ENCODE measurements at regions not wholly inside any gene's neighbourhood (a gene's known extent, or its start where the extent isn't known, plus 50 kb on each side); places are given as distances from the start of the nearest gene placed in this dataset.

GRCh38 chr1:116259663-116260062 lies 113.4 kb upstream of the ATP1A1 start:
- FAIRE-seq = no peak
- Histone ChIP-seq H3K27ac (no peak overlapping the region), H3K9me3 (no peaks in the 10 kb centered on the region), H3K4me3 (no peak overlapping the region), H3K4me2 (no peak overlapping the region), H3K4me1 (no peaks in the 10 kb centered on the region)
- TF ChIP-seq CBX2 (IDR thresholded peaks at IDR 0.05; ENCODE audit: borderline replicate concordance, low read depth) (no peak), HOXB5 (CRISPR knock-in tag; IDR thresholded peaks at IDR 0.05) (no peak), ZSCAN20 (CRISPR knock-in tag; IDR thresholded peaks at IDR 0.05) (no peak)
- POLR2A ChIA-PET = no interaction called here
- WGBS (ENCODE audit: missing lambda C conversion rate) = 0% methylated on average over 2 of the region's 2 CpGs
- DNase-seq (ENCODE audit: low read depth in 1 of 2, low spot score in 1 of 2) = no peak
- ATAC-seq = no peak
- CTCF ChIA-PET = interaction anchor here (0.6 kb wide), 1 partner anchor 212 kb away, joined by 3 read pairs; no protein-coding TSS in a partner anchor

DNA sequence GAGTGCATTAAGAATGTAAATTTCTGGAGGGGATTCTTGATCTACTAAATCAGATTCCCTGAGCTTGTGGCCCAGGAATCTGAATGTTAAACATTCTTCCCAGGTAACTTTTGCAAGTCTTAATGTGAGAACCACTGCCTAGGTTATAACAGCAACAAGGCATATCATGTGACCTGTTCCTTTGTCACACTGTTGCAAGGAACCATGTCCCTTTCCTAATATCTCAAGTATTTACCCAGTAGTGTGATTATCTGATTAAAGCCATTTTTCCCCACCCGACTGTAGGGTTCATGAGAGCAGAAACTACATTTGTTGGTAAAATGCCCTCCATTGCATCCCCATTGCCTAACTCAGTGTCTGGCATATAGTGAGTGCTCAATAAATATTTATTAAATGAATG lies 112.9 kb upstream of the ATP1A1 start:
- Histone ChIP-seq H3K4me3 (no peak overlapping the region), H3K4me1 (no peaks in the 10 kb centered on the region), H3K4me2 (no peak overlapping the region), H3K9me3 (no peaks in the 10 kb centered on the region), H3K27ac (no peak overlapping the region)
- ChIA-PET POLR2A (interaction anchor here (0.6 kb wide), 1 partner anchor 400 kb away, joined by 3 read pairs; no protein-coding TSS in a partner anchor), CTCF (no interaction called here)
- TF ChIP-seq EHMT2 (IDR thresholded peaks at IDR 0.05; ENCODE audit: low read depth) = no peak
- TF ChIP-seq HOXA7 (CRISPR knock-in tag; IDR thresholded peaks at IDR 0.05) = no peak
- no peak for TF ChIP-seq KDM1A (IDR thresholded peaks at IDR 0.05; ENCODE audit: low read depth)
- TF ChIP-seq NFE2L2 (conservative IDR thresholded peaks at IDR 0.05; ENCODE audit: low read length) = no peak
- TF ChIP-seq POLR2A (IDR thresholded peaks at IDR 0.05; ENCODE audit: low read length) = no peak
- TF ChIP-seq JUN (IDR thresholded peaks at IDR 0.05) = no peak
- TF ChIP-seq ZNF302 (CRISPR knock-in tag; IDR thresholded peaks at IDR 0.05) = no peak
- TF ChIP-seq POLR2AphosphoS2 (conservative IDR thresholded peaks at IDR 0.05; ENCODE audit: low read length) = no peak
- no peak for TF ChIP-seq HMGXB4 (CRISPR knock-in tag; IDR thresholded peaks at IDR 0.05; ENCODE audit: borderline replicate concordance)
- TF ChIP-seq ZSCAN20 (CRISPR knock-in tag; IDR thresholded peaks at IDR 0.05) = no peak
- no peak for TF ChIP-seq BHLHE40 (IDR thresholded peaks at IDR 0.05; ENCODE audit: low read depth, low read length)
- no peak for TF ChIP-seq NR3C1 (IDR thresholded peaks at IDR 0.05)
- TF ChIP-seq, protein P1, sequence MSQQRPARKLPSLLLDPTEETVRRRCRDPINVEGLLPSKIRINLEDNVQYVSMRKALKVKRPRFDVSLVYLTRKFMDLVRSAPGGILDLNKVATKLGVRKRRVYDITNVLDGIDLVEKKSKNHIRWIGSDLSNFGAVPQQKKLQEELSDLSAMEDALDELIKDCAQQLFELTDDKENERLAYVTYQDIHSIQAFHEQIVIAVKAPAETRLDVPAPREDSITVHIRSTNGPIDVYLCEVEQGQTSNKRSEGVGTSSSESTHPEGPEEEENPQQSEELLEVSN (IDR thresholded peaks at IDR 0.05; ENCODE audit: borderline replicate concordance, low read depth) = no peak
- 60% methylated on average over 1 of the region's 1 CpG for WGBS (ENCODE audit: missing lambda C conversion rate)
- no peak for FAIRE-seq
- DNase-seq (ENCODE audit: low read depth in 1 of 2, low spot score in 1 of 2) = no peak
- ATAC-seq = no peak

- ATAC-seq = no peak
Measured at GRCh38 chr1:116260621-116261020, 112.4 kb upstream of the ATP1A1 start.

DNA sequence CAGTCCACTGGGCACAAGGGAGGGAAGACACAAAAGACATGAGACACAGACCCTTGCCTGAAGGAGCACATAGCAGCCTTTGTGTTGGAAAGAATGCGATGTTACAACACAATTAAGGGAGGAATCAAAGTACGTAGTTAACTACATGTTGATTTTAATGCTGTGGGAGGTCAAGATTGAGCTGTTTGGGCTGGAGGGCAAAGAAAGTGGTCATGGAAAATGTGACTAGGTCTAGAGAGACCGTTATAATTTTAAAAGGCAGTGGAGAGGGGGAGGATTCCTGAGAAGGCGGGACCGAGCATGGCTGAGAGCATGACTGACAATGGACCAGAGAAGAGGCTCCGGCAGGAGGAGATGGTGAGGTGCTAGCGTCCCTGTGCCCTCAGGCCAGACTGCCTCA lies 111.8 kb upstream of the ATP1A1 start:
- FAIRE-seq = no peak
- no peak for ATAC-seq
- TF ChIP-seq POLR2AphosphoS2 (conservative IDR thresholded peaks at IDR 0.05; ENCODE audit: low read length) (no peak), ELK1 (IDR thresholded peaks at IDR 0.05; ENCODE audit: low read depth, low read length) (no peak), REST (IDR thresholded peaks at IDR 0.05) (no peak), FOSL2 (IDR thresholded peaks at IDR 0.05) (no peak), FOSL2 (CRISPR knock-in tag; IDR thresholded peaks at IDR 0.05) (no peak), HEYL (CRISPR knock-in tag; IDR thresholded peaks at IDR 0.05) (no peak), RNF2 (IDR thresholded peaks at IDR 0.05; ENCODE audit: borderline replicate concordance, low read depth) (no peak), POLR2A (IDR thresholded peaks at IDR 0.05; ENCODE audit: low read length) (no peak), HDAC2 (IDR thresholded peaks at IDR 0.05) (no peak)
- TF ChIP-seq, protein P2, sequence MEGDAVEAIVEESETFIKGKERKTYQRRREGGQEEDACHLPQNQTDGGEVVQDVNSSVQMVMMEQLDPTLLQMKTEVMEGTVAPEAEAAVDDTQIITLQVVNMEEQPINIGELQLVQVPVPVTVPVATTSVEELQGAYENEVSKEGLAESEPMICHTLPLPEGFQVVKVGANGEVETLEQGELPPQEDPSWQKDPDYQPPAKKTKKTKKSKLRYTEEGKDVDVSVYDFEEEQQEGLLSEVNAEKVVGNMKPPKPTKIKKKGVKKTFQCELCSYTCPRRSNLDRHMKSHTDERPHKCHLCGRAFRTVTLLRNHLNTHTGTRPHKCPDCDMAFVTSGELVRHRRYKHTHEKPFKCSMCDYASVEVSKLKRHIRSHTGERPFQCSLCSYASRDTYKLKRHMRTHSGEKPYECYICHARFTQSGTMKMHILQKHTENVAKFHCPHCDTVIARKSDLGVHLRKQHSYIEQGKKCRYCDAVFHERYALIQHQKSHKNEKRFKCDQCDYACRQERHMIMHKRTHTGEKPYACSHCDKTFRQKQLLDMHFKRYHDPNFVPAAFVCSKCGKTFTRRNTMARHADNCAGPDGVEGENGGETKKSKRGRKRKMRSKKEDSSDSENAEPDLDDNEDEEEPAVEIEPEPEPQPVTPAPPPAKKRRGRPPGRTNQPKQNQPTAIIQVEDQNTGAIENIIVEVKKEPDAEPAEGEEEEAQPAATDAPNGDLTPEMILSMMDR (IDR thresholded peaks at IDR 0.05) = no peak

More at GRCh38 chr1:116260621-116261020, 112.4 kb upstream of the ATP1A1 start:
- 20% methylated on average over 4 of the region's 4 CpGs for WGBS (ENCODE audit: missing lambda C conversion rate)
- POLR2A ChIA-PET = interaction anchor here (0.6 kb wide), 1 partner anchor 399 kb away, joined by 3 read pairs; no protein-coding TSS in a partner anchor
- H3K4me1 ChIP-seq = no peaks in the 10 kb centered on the region
- FAIRE-seq (no peak), DNase-seq (ENCODE audit: low read depth in 1 of 2, low spot score in 1 of 2) (no peak)
- H3K4me3 ChIP-seq = no peak overlapping the region
- no peaks in the 10 kb centered on the region for H3K9me3 ChIP-seq
- TF ChIP-seq NFE2L2 (conservative IDR thresholded peaks at IDR 0.05; ENCODE audit: low read length) = no peak
- CTCF ChIA-PET = no interaction called here
- H3K27ac ChIP-seq = no peak overlapping the region
- no peak overlapping the region for H3K4me2 ChIP-seq

More for the DNA sequence above, 111.8 kb upstream of the ATP1A1 start:
- H3K4me3 ChIP-seq = no peak overlapping the region
- ChIA-PET CTCF (no interaction called here), POLR2A (no interaction called here)
- H3K9me3 ChIP-seq = no peaks in the 10 kb centered on the region
- no peak overlapping the region for H3K4me2 ChIP-seq
- 54% methylated on average over 7 of the region's 7 CpGs for WGBS (ENCODE audit: missing lambda C conversion rate)
- no peak overlapping the region for H3K27ac ChIP-seq
- no peak for DNase-seq (ENCODE audit: low read depth in 1 of 2, low spot score in 1 of 2)
- H3K4me1 ChIP-seq = no peaks in the 10 kb centered on the region
